HepG2 (cell line): ENCODE measurements at regions not wholly inside any gene's neighbourhood (a gene's known extent, or its start where the extent isn't known, plus 50 kb on each side); places are given as distances from the start of the nearest gene placed in this dataset.

ENCODE experiments used
- ATAC-seq: fragments of 200-7000 bp; cut with Tn5 transposase; 3 replicates; pipeline ENCODE4 v1.9.1; 2020; ENCODE audit warnings: mild to moderate bottlenecking, moderate library complexity
- BruUV-seq: library from RNA; stranded (reverse); fragments of 400-500 nt; replicated peaks from 2 replicates; lab custom pipeline; 2021; lab: Mats Ljungman, UMichigan
- CTCF ChIA-PET: fragments of 300-600 bp; formaldehyde crosslinking; extraction: SDS; loops from one replicate; lab custom pipeline; 2021; ENCODE audit warnings: low total read pairs, inconsistent platforms, low intra/inter-chr PET ratio; lab: Yijun Ruan, JAX
- POLR2A ChIA-PET: fragments of 350-600 bp; sonication (Branson Sonifier 250); formaldehyde crosslinking; loops from one replicate; lab custom pipeline; 2020; ENCODE audit warnings: antibody characterized with exemption, inconsistent platforms; lab: Yijun Ruan, JAX
- DNase-seq: peaks from one replicate; pipeline ENCODE4 v3.0.0-alpha.2; 2015; ENCODE audit warnings: low spot score
- FAIRE-seq: peaks from 3 replicates; lab custom pipeline; 2011; peaks lifted over from hg19 to GRCh38; lab: Jason Lieb, UNC
- H2AFZ ChIP-seq: one replicate; pipeline ENCODE4 v1.6.1; 2011; ENCODE audit warnings: low read length, inconsistent platforms
- H3K27ac ChIP-seq: fragments of 300-600 bp; 3 replicates; pipeline ENCODE4 v1.8.0; 2011; ENCODE audit warnings: mixed run types, mild to moderate bottlenecking, mixed read lengths, low read length, inconsistent platforms; ENCODE audit not compliant: insufficient read depth; ENCODE audit errors: extremely low read length
- H3K27me3 ChIP-seq, 2 experiments: fragments of 200-600 bp in 1 of 2; 2 replicates in 1 of 2; 3 replicates in 1 of 2; pipeline versions ENCODE4 v1.6.0 to v1.8.0; 2011; ENCODE audit warnings: low read length in 2 of 2, mild to moderate bottlenecking in 2 of 2, moderate library complexity in 2 of 2, inconsistent platforms in 1 of 2; ENCODE audit not compliant: insufficient read depth in 2 of 2, control insufficient read depth in 1 of 2
- H3K36me3 ChIP-seq, 2 experiments: fragments of 200-600 bp in 1 of 2; replicated peaks in 1 of 2; 2 replicates in 1 of 2; 3 replicates in 1 of 2; pipeline versions ENCODE4 v1.5.1 to v1.8.0; 2011; ENCODE audit warnings: low read length in 2 of 2, inconsistent platforms in 1 of 2; ENCODE audit not compliant: insufficient read depth in 2 of 2, control insufficient read depth in 1 of 2
- H3K4me1 ChIP-seq: 2 replicates; pipeline ENCODE4 v1.5.1; 2012; ENCODE audit warnings: low read length, inconsistent platforms; ENCODE audit not compliant: insufficient read depth
- H3K4me2 ChIP-seq: 2 replicates; pipeline ENCODE4 v1.6.0; 2011; ENCODE audit warnings: low read depth, low read length, inconsistent platforms
- H3K4me3 ChIP-seq, 3 experiments: fragments of 200-600 bp in 1 of 3; sonication (generic), shearing (Covaris generic) in 1 of 3; replicated peaks in 1 of 3; 2 replicates each; pipeline ENCODE4 v1.5.1; 2011 to 2016; ENCODE audit warnings: low read length in 3 of 3, inconsistent platforms in 2 of 3, low read depth in 2 of 3, mild to moderate bottlenecking in 2 of 3, control low read depth in 1 of 3, mixed read lengths in 1 of 3; ENCODE audit not compliant: insufficient read depth in 1 of 3
- H3K79me2 ChIP-seq: one replicate; pipeline ENCODE4 v1.6.1; 2011; ENCODE audit warnings: low read length, inconsistent platforms; ENCODE audit not compliant: insufficient read depth
- H3K9ac ChIP-seq: 2 replicates; pipeline ENCODE4 v1.6.0; 2011; ENCODE audit warnings: mild to moderate bottlenecking, low read depth, low read length, inconsistent platforms; ENCODE audit not compliant: insufficient read depth
- H3K9me3 ChIP-seq: 2 replicates; pipeline ENCODE4 v1.5.1; 2012; ENCODE audit warnings: mild to moderate bottlenecking, low read length
- H4K20me1 ChIP-seq: 2 replicates; pipeline ENCODE4 v1.6.0; 2011; ENCODE audit warnings: inconsistent platforms, mild to moderate bottlenecking, low read length, moderate library complexity; ENCODE audit not compliant: insufficient read depth
- ARHGAP35 ChIP-seq: sonication (generic); formaldehyde crosslinking; IDR thresholded peaks from 2 replicates; pipeline ENCODE4 v1.9.0; 2022; ENCODE audit warnings: mild to moderate bottlenecking, inconsistent platforms, moderate library complexity, missing genetic modification reagents, borderline replicate concordance
- ARID3A ChIP-seq: IDR thresholded peaks from 2 replicates; pipeline ENCODE4 v1.6.1; 2012; ENCODE audit warnings: low read depth, low read length, improper control_type of control experiment
- CSRNP2 ChIP-seq: sonication (generic); formaldehyde crosslinking; conservative IDR thresholded peaks from 2 replicates; pipeline ENCODE4 v1.8.0; 2022; ENCODE audit warnings: low read depth, missing genetic modification reagents
- DZIP1 ChIP-seq: sonication (generic); formaldehyde crosslinking; IDR thresholded peaks from 2 replicates; pipeline ENCODE4 v1.5.0; 2020; ENCODE audit warnings: mild to moderate bottlenecking, missing genetic modification reagents
- FOXK1 ChIP-seq: sonication (generic); formaldehyde crosslinking; IDR thresholded peaks from 2 replicates; pipeline ENCODE4 v1.4.0; 2020; ENCODE audit warnings: low read depth, missing genetic modification reagents, borderline replicate concordance
- MED8 ChIP-seq: sonication (generic); formaldehyde crosslinking; IDR thresholded peaks from 2 replicates; pipeline ENCODE4 v1.8.1; 2023; ENCODE audit warnings: mild to moderate bottlenecking, missing genetic modification reagents; ENCODE audit not compliant: insufficient replicate concordance
- NPAS2 ChIP-seq: sonication (generic); formaldehyde crosslinking; IDR thresholded peaks from 2 replicates; pipeline ENCODE4 v1.8.0; 2022; ENCODE audit warnings: mild to moderate bottlenecking, missing genetic modification reagents, borderline replicate concordance
- SNAPC2 ChIP-seq: sonication (generic); formaldehyde crosslinking; IDR thresholded peaks from 2 replicates; pipeline ENCODE4 v1.8.1; 2022; ENCODE audit warnings: mild to moderate bottlenecking, missing genetic modification reagents
- TOPORS ChIP-seq: sonication (generic); formaldehyde crosslinking; IDR thresholded peaks from 2 replicates; pipeline ENCODE4 v1.8.0; 2023; ENCODE audit warnings: mild to moderate bottlenecking, missing genetic modification reagents
- USF2 ChIP-seq, 2 experiments: sonication (generic) in 1 of 2; formaldehyde crosslinking in 1 of 2; IDR thresholded peaks; 2 replicates each; pipeline versions ENCODE4 v1.5.1 to v1.6.1; 2011 to 2020; ENCODE audit warnings: borderline replicate concordance in 1 of 2, low read depth in 1 of 2, low read length in 1 of 2, mild to moderate bottlenecking in 1 of 2, missing genetic modification reagents in 1 of 2, moderate library complexity in 1 of 2
- ZNF770 ChIP-seq: sonication (generic); formaldehyde crosslinking; IDR thresholded peaks from 2 replicates; pipeline ENCODE4 v1.5.0; 2020; ENCODE audit warnings: mild to moderate bottlenecking, missing genetic modification reagents
- ZNF839 ChIP-seq: sonication (generic); formaldehyde crosslinking; IDR thresholded peaks from 2 replicates; pipeline ENCODE4 v1.4.0; 2020; ENCODE audit warnings: missing genetic modification reagents, mild to moderate bottlenecking, borderline replicate concordance
- ZSCAN25 ChIP-seq: sonication (generic); formaldehyde crosslinking; IDR thresholded peaks from 2 replicates; pipeline ENCODE4 v1.8.0; 2022; ENCODE audit warnings: mild to moderate bottlenecking, missing genetic modification reagents
- WGBS: methylation state at CpG from one replicate; pipeline ENCODE4 v1.1.6; 2017; ENCODE audit warnings: low lambda C conversion rate; 5-methylcytosine and 5-hydroxymethylcytosine counted together
- in situ Hi-C: cut with HindIII; loops from 2 replicates; pipeline ENCODE4 v1.10.0; 2017; ENCODE audit warnings: low pct_unique_long_range_greater_than_20kb; ENCODE audit not compliant: extremely low pct_ligation_motif_present
- intact Hi-C: fragments of 100-400 bp; cut with micrococcal nuclease; formaldehyde crosslinking; loops from one replicate; pipeline ENCODE4 v1.10.0; 2022; ENCODE audit not compliant: unreplicated experiment

- H3K79me2 ChIP-seq, result no peaks in the 10 kb centered on the region
- POLR2A ChIA-PET, result no interaction called here
- no peak overlapping the region for H3K4me3 ChIP-seq
- ATAC-seq (no peak), DNase-seq (no peak), FAIRE-seq (no peak)
- no peak overlapping the region for H3K27ac ChIP-seq
- H2AFZ ChIP-seq, result no peak overlapping the region
- no peak for TF ChIP-seq TOPORS (CRISPR knock-in tag)
- no peak for TF ChIP-seq SNAPC2 (CRISPR knock-in tag)
- TF ChIP-seq ARID3A, result no peak
- no peak for TF ChIP-seq ARHGAP35 (CRISPR knock-in tag)
- no peak for TF ChIP-seq ZSCAN25 (CRISPR knock-in tag)
- TF ChIP-seq FOXK1 (CRISPR knock-in tag), result no peak
- TF ChIP-seq NPAS2 (CRISPR knock-in tag), result no peak
- TF ChIP-seq DZIP1 (CRISPR knock-in tag), result no peak
- no peak for TF ChIP-seq MED8 (CRISPR knock-in tag)
- TF ChIP-seq ZNF839 (CRISPR knock-in tag), result no peak
- TF ChIP-seq USF2 (IDR thresholded peaks at IDR 0.05; ENCODE audit: low read depth, low read length), result no peak
- no peak for TF ChIP-seq USF2 (CRISPR knock-in tag; IDR thresholded peaks at IDR 0.05; ENCODE audit: borderline replicate concordance)
- no peak for TF ChIP-seq CSRNP2 (CRISPR knock-in tag)
- TF ChIP-seq ZNF770 (CRISPR knock-in tag), result no peak
- WGBS, result 15% methylated on average over 5 of the region's 5 CpGs
- intact Hi-C loops, result no loop called here
- H3K27me3 ChIP-seq, result no peaks in the 10 kb centered on the region
- no peaks in the 10 kb centered on the region for H4K20me1 ChIP-seq
- no peak overlapping the region for H3K4me2 ChIP-seq
- in situ Hi-C loops, result no loop called here
- no TSS peak for BruUV-seq
- peaks cover 83% of the 10 kb centered on the region for H3K9me3 ChIP-seq
- no peaks in the 10 kb centered on the region for H3K36me3 ChIP-seq
- H3K9ac ChIP-seq, result no peak overlapping the region
- H3K4me1 ChIP-seq, result no peaks in the 10 kb centered on the region
- CTCF ChIA-PET, result no interaction called here
These were observed 1555.2 kb upstream of the FLRT2 start for GRCh38 chr14:83974647-83975163.
